Calu3 (cell line): ENCODE measurements at regions not wholly inside any gene's neighbourhood (a gene's known extent, or its start where the extent isn't known, plus 50 kb on each side); places are given as distances from the start of the nearest gene placed in this dataset.

ENCODE experiments used
- BruUV-seq: library from RNA; stranded (reverse); fragments of 400-500 nt; replicated peaks from 2 replicates; lab custom pipeline; 2021; lab: Mats Ljungman, UMichigan
- CTCF ChIA-PET: fragments of 300-600 bp; sonication (Branson Sonifier 250); formaldehyde crosslinking; loops from one replicate; lab custom pipeline; 2022; ENCODE audit warnings: antibody characterized with exemption; lab: Charles Lee
- DNase-seq: peaks from one replicate; pipeline ENCODE4 v3.0.0; 2022
- H3K27ac Mint-ChIP-seq: one replicate; pipeline ENCODE4 v1.8.0; 2022; ENCODE audit warnings: mixed read lengths; ENCODE audit not compliant: unreplicated experiment
- H3K27me3 Mint-ChIP-seq: one replicate; pipeline ENCODE4 v1.8.0; 2022; ENCODE audit warnings: mixed read lengths; ENCODE audit not compliant: unreplicated experiment
- H3K36me3 Mint-ChIP-seq: one replicate; pipeline ENCODE4 v1.8.0; 2022; ENCODE audit warnings: mild to moderate bottlenecking, moderate library complexity, mixed read lengths; ENCODE audit not compliant: insufficient read depth, unreplicated experiment
- H3K4me1 Mint-ChIP-seq: one replicate; pipeline ENCODE4 v1.8.0; 2022; ENCODE audit warnings: mild to moderate bottlenecking, low read depth, mixed read lengths; ENCODE audit not compliant: unreplicated experiment
- H3K4me3 Mint-ChIP-seq: one replicate; pipeline ENCODE4 v1.8.0; 2022; ENCODE audit warnings: mild to moderate bottlenecking, low read depth, moderate library complexity, mixed read lengths; ENCODE audit not compliant: unreplicated experiment
- H3K9me3 Mint-ChIP-seq: one replicate; pipeline ENCODE4 v1.8.0; 2022; ENCODE audit warnings: low read depth, mixed read lengths; ENCODE audit not compliant: unreplicated experiment
- intact Hi-C: fragments of 100-400 bp; cut with micrococcal nuclease; formaldehyde crosslinking; loops from one replicate; pipeline ENCODE4 v1.10.0; 2022; ENCODE audit not compliant: unreplicated experiment
- TF ChIP-seq, protein P1 (sequence below): fragments of 200-600 bp; IDR thresholded peaks from one replicate; pipeline ENCODE4 v1.8.0; 2022; ENCODE audit warnings: antibody characterized with exemption; ENCODE audit not compliant: unreplicated experiment

DNA sequence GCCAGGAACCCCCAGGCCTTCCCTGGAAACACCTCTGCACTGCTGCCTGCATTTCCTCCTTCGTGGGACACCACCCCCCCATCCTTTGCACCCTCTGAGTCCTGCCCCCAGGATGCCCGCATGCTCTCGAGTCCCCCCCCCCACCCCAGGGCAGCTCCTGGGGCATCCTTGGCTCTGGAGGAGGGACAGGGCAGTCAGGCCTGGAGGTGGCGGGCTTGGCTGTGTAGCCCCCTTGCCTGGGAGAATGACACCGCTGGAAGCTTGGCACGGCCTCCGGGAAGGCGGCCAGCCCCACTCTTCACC is 98.9 kb upstream of the GSE1 start:
- Mint-ChIP-seq H3K27me3 (peaks cover 29% of the 10 kb centered on the region), H3K4me3 (peak overlapping the region; percentile 38), H3K4me1 (peaks cover 14% of the 10 kb centered on the region), H3K36me3 (peaks cover 14% of the 10 kb centered on the region), H3K9me3 (peaks cover 3% of the 10 kb centered on the region), H3K27ac (peak overlapping the region; percentile 40)
- intact Hi-C loops = no loop called here
- TF ChIP-seq, protein P1, sequence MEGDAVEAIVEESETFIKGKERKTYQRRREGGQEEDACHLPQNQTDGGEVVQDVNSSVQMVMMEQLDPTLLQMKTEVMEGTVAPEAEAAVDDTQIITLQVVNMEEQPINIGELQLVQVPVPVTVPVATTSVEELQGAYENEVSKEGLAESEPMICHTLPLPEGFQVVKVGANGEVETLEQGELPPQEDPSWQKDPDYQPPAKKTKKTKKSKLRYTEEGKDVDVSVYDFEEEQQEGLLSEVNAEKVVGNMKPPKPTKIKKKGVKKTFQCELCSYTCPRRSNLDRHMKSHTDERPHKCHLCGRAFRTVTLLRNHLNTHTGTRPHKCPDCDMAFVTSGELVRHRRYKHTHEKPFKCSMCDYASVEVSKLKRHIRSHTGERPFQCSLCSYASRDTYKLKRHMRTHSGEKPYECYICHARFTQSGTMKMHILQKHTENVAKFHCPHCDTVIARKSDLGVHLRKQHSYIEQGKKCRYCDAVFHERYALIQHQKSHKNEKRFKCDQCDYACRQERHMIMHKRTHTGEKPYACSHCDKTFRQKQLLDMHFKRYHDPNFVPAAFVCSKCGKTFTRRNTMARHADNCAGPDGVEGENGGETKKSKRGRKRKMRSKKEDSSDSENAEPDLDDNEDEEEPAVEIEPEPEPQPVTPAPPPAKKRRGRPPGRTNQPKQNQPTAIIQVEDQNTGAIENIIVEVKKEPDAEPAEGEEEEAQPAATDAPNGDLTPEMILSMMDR = no peak
- BruUV-seq = no TSS peak
- DNase-seq = no peak
- CTCF ChIA-PET = interaction anchor here (0.5 to 2.1 kb wide), 9 partner anchors 9 to 269 kb away, joined by 3 to 8 read pairs (median 4); partner anchors contain the start of gene GSE1

DNA sequence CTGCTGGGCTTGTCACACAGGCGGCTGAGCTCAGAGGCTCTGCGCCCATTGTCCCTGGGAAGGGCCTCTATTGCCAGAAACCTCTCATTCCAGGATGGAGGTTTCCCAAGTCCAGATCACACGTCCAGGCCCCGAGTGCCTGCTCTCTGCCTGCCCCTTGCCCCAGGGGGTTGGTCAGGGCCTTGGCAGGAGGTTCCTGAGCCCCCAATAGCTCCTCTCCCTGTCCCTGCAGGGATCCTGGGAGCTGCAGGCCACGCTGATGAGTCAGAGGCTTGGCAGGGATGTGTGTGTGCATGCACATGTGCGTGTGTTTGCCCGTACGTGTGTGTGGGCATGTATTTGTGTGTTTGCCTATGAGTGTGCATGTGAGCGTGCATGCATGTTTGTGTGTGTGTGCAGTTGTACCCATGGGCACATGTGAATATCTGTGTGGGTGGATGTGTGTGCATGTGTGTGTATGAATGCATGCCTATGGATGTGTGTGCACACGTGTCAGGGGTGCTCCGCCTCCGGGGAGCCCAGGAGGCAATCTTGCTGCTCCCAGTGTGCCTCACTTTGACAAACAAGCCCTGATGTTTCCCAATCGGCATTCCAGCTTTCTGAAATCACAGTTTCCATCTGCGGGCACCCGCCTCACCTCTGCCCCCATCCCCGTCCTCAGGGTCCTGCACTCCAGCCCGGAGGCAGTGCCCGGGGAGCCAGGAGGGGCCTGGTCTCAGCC is 98.4 kb upstream of the GSE1 start:
- Mint-ChIP-seq H3K27me3 (peaks cover 24% of the 10 kb centered on the region), H3K27ac (peak overlapping the region; percentile 40), H3K9me3 (peaks cover 8% of the 10 kb centered on the region), H3K4me3 (peak overlapping the region; percentile 38), H3K4me1 (peaks cover 14% of the 10 kb centered on the region), H3K36me3 (peaks cover 14% of the 10 kb centered on the region)
- intact Hi-C loops = loop anchor here (1.0 kb wide), 1 partner anchor 41 kb away; no protein-coding TSS in a partner anchor
- TF ChIP-seq, protein P1 = no peak
- CTCF ChIA-PET = interaction anchor here (0.5 to 2.1 kb wide), 10 partner anchors 9 to 270 kb away, joined by 3 to 8 read pairs (median 4); partner anchors contain the start of gene GSE1
- BruUV-seq = no TSS peak
- DNase-seq = peak; percentile 83

DNA sequence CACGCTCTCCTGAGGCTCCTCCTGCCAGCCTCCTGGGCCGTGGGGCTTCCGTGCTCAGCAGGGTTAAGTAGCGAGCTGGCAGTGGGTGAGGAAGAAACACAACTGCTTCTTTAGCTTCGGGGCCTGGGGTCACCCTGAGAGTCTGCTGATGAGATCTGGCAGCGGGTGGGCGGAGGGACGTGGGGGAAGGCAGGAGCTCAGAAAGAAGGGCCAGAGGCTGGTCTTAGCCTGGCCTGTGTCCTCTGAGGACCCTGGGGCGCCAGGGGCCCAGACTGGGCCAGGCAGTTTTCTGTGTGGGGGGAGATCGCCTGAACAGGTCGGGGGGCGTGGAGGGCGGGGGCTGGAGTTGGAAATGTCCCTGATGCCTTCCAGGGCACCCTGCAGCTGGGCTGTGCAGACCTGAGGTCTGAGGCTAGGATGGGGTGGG is 97.8 kb upstream of the GSE1 start:
- CTCF ChIA-PET = interaction anchor here (0.9 to 2.1 kb wide), 7 partner anchors 8 to 182 kb away, joined by 3 to 8 read pairs (median 4); no protein-coding TSS in a partner anchor
- no peak for DNase-seq
- Mint-ChIP-seq H3K27ac (peak overlapping the region; percentile 40), H3K36me3 (peaks cover 14% of the 10 kb centered on the region), H3K27me3 (peaks cover 18% of the 10 kb centered on the region), H3K9me3 (peaks cover 8% of the 10 kb centered on the region), H3K4me3 (peak overlapping the region; percentile 38), H3K4me1 (peaks cover 14% of the 10 kb centered on the region)
- intact Hi-C loops = loop anchor here (1.0 kb wide), 1 partner anchor 40 kb away; no protein-coding TSS in a partner anchor
- BruUV-seq = no TSS peak
- TF ChIP-seq, protein P1 = no peak

DNA sequence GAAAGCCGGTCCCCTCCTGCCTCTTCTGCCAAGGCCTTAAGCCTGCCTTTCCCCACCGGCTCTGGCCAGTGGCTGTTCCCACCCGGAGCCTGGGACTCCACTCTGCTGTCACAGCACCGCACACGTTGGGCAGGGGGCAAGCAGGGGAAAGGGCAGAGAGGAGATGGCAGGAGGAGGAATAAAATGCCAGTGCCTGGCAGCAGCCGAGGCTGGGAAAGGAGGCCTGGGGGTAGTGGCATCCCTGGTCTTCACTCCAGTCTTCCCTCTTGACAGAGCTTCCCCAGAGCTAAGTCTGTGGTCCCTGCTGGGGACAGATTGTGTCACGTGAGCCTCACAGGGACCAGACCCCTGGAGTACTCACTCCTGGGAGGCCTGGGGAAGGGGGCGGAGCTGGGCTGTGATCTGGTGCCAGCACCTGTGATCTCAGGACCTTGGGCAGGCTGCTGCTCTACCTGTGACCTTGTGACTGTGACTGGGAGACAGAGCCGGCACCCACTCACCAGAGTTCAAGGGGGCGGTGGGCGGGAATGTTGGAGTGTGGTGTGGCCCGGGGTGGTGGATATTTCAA is 97.2 kb upstream of the GSE1 start:
- H3K4me1 Mint-ChIP-seq = peaks cover 17% of the 10 kb centered on the region
- no peak overlapping the region for H3K4me3 Mint-ChIP-seq
- peak; percentile 27 for DNase-seq
- H3K27ac Mint-ChIP-seq = no peak overlapping the region
- intact Hi-C loops = loop anchor here (1.0 kb wide), 1 partner anchor 39 kb away; no protein-coding TSS in a partner anchor
- CTCF ChIA-PET = interaction anchor here (0.6 to 2.1 kb wide), 5 partner anchors 38 to 100 kb away, joined by 3 to 8 read pairs (median 3); no protein-coding TSS in a partner anchor
- peaks cover 12% of the 10 kb centered on the region for H3K27me3 Mint-ChIP-seq
- peaks cover 18% of the 10 kb centered on the region for H3K36me3 Mint-ChIP-seq
- BruUV-seq = no TSS peak
- peaks cover 8% of the 10 kb centered on the region for H3K9me3 Mint-ChIP-seq
- TF ChIP-seq, protein P1 = no peak
